HuH-7.5 (cell line): ENCODE measurements at regions not wholly inside any gene's neighbourhood (a gene's known extent, or its start where the extent isn't known, plus 50 kb on each side); places are given as distances from the start of the nearest gene placed in this dataset.
A peak's percentile ranks its signal among the peaks of the same experiment; 100 is the strongest.

Experiments used
- DNase-seq: peaks from one replicate; pipeline ENCODE4 v3.0.0; 2011; ENCODE audit warnings: low spot score

DNA sequence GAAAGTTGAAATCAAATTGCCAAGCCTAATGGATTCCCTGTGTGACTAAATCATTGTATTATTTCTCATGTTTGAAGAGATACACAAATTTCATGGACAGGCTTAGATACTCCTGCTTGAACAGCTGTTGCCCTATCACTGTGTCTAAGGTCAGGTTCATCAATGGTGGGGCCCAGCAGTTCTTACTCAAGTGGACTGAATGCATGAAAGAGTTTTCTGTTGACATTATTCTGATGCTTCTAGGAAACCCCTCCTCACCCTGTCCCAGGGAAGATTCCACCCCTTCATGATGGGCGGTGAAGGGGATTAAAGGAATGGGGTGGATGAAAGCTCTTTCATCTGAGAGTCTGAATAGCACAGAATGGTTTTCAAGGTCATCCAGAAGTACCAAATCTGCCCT lies 148.8 kb downstream of the INO80D start:
- DNase-seq: no peak

DNA sequence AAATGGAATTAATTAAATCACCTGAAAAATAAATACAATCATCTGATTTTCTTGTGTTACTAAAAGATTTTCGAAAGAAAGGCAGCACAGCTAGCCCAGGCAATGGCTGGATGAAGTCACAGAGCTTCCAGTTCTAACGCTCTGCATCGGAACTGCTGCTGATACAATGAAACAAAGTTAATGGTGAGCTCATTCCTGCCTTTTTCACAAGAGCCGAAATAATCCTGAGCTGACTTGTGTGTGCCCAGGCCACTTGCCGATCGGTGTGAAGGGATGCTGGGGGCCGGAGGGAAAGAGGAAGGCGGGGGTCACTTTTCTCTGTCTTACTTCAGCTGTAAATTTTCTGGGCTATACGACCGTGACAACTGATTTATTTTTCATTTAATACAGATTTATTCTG lies 149.5 kb downstream of the INO80D start:
- DNase-seq: no peak

DNA sequence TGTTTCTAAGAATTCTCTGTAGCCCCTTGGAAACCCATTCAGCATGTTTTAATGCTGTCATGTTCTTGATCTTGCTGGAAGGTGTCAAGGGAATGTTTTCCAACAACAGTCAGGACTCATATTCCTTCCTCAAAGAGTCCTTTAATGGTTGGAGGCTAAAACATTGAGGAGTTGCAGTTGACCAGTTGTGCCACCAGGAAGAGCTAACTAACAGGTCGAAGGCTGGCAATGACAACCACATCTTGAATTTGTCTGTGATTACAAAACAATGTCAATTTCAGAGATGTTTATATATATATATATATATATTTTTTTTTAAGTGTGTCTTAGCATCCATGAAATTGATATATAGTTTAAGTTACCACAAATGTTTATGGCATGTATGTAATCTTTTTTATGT lies 151.5 kb downstream of the INO80D start:
- DNase-seq: no peak

DNA sequence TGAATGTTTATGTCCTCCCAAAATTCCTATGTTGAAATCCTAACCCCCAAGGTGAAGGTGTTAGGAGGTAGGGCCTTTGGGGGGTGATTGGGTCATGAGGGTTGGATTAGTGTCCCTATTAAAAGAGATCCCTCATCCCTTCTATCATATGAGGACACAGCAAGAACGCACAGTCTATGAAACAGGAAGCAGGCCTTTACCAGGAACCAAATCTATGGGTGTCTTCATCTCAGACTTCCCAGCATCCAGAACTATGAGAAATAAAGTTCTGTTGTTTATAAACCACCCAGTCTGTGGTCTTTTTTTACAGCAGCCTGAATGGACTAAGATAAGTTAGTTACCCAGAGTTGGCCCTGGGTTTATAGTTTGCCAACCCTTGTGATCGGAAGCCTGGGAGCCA lies 153.1 kb downstream of the INO80D start:
- no peak for DNase-seq

DNA sequence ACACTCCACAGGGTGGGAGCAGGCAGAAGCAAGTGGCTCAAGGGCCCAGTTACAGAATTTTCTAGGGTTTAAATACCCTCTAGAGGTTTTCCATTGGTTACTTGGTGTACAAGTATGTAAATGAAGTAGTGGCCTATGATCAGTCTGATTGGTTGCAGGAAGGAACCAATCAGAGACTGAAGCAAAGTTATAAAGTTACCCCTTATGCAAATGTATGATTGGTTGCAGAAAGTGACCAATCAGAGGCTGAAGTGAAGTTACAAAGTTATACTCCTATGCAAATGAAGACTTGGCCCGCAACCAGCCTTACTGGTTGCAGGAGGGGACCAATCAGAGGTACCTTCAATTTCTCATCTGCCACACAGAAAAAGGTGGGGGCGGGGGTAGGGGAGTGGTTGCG lies 154.6 kb downstream of the INO80D start:
- DNase-seq: no peak

DNA sequence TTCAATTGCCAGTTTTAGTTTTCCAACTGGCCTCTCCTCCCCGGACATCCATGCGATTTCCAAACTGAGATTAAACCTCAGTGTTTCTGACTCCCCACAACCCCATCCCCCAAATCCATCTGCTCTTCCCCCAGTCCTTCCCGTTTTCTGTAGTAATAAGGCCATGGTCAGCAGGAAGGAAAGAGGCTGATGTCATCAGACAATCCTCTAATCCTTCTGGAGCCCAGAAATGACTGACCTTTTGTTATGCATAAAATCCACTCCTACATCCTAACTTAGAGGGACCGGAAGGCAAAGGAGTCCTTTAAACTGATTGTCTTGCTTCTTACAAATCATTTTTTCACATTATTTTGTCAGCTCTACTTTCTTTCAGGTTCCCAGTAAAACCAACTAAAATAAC lies 155.8 kb downstream of the INO80D start:
- DNase-seq: no peak

DNA sequence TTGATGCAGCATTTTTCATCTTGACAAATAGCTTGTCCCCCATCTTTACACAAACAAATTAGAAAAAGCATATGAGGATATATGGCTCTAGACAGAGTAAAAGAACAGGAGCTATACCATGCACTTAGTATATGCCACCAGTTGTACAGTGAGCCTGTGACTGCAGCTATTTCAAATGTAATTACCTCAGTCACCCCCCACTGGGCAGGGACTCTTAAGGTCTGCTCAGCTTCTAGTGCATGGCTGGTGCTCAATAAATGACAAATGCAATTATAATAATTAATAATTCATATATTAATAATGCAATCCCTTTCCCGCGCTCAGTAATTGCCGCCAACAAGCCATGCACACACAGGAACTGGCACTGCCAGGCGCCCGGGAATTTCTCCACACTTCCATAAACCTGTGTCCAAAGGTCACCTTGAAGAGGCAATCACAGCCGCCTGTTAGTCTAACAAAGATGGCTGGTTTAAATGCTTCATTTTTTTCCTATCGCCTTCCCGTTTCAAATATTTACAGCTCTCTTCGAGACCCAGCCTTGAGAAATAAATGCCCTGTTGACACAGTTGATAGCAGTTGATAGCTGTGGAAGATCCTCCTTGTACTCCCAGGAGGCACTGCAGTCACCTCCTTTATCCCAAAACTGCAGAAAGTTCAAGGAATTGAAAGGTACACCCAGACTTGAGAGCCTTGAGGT lies 156.6 kb downstream of the INO80D start:
- peak; percentile 48 for DNase-seq

DNA sequence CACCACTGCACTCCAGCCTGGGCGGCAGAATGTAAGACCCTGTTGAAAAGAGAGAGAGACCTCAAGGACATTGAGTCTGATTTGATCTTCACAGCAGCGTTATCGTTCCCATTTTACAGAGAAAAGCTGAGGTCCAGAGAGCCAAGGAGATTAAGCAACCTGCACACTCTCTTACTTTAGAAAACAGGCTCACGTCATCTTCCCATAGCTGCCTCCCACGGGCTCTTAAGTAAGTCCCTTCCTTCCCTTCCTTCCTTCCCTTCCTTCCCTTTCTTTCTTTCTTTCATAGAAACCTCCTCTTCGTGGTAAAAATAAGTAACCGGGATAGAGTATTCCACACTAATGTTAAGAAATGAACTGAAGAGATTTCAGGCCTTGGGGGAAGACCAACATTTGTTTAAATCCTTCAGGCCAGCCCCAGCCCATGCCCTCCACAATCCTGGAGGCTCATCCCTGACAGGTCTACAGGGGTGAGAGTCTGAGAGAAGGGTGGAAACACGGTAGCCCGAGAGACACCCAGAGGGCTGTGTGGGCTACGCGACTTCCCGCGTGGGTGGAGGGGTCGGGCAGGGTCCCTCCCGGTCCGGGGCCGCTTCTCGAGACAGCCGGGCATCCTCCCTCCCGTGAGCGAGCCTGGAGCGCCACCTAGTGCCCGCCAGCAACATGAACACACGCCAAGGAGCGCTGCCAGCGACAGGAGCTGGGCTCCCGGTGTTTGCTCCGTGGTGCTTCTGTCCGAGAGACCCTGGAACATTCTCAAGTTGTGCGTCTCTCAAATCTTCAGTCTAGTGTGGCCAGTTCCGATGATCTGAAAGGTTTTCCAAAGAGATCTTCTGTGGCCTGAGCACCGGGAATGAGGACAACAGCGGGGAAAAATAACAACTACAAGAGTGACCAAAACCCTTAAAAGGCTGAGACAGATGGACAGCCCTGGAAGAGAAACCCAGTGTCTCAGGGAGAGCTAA lies 160.3 kb downstream of the INO80D start:
- DNase-seq: peak; percentile 43

DNA sequence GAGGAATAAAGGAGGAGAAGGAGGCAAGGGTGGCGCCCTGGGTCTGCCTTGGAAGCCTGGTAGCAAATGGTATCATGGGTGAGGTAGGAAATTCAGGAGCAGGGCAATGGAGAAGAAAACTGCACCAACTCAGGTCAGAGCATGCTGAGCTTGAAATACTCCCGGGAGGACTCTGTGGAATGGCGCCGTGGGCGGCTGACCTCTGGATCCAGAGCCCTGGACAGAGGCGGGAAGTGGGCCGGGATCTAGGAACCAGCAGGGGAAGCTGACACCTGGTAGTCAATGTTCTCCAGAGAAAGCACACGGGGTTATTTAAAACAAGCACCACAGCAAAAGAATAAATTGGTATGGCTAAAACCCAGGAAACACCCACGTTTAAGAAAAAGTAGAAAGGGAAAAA lies 161.3 kb downstream of the INO80D start:
- DNase-seq: no peak

DNA sequence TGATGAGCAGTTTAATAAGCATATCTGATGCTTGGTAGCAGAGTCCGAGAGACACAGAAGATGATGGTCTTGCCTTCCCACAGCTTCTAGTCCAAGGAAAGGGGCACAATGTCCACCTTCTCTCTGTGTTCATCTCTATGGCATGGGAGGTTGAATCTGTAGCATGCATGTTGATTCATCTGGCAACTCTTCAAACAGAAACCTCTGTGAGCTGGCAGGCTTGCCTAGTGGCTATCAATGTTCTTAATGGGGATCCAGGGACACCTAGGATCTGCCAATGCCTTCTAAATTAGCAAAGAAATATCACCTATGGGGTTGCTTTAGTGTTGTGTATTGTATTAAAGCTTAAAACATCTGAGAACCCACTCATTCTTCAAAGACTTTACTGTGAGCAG lies 170.8 kb downstream of the INO80D start:
- no peak for DNase-seq

DNA sequence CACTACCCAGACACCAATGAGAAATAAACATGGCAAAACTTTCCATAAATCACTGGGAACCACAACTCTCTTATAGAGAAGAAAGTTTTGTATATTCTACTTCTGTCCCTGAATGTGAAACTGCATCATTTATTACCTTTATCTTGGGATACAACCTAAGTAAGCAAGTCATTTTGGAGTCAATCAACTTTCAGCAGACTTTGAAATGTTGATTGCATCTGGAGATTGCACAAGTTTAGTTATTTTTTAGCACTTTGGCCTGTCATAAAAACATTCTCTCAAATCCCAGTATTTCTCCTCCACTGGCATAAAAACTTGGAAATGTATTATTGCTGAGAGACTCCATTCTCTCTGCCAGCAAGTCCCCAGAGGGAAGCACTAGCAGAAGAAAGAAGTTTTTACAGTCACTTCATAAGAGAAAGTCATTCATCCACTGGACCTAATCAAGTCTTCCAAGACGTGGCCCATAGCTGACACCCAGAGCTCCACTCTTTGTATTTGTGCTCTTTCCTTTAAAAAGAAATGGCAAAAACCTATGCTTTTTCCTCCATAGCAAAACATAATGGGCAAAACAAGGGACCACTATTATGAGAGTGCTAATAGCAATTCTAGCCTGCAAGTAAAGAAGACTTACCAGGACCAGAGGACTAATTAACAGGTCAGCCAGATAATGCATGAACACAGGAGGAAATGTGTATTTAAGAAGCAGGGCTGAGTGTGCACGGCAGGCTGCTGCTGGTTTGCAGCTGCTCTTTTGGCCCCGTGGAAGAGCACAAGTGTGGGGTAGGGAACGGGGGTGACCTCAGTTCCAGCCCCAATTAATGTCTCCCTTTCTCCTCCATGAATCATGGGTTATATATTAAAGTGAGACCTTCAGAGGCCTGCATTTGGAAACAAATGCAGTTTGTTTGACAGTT lies 171.5 kb downstream of the INO80D start:
- DNase-seq: no peak

DNA sequence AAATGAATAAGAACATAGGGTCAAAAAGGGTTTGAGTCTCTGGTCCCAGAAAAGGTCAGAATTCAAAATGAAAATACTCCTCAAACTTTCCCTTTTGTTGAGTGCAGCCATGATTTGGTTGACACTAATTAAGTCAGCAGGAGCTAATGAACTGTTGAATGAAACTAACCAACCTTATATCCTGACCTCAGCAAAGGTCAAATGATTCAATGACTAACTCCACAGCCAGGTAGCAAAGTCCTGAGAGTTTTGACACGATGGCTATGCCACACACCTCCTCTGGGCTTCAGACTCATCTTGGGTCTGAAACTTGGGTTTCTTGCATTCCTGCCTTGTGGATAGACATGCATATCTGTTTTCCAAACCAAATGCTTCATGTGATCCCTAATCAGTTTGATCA lies 172.3 kb downstream of the INO80D start:
- DNase-seq: no peak

DNA sequence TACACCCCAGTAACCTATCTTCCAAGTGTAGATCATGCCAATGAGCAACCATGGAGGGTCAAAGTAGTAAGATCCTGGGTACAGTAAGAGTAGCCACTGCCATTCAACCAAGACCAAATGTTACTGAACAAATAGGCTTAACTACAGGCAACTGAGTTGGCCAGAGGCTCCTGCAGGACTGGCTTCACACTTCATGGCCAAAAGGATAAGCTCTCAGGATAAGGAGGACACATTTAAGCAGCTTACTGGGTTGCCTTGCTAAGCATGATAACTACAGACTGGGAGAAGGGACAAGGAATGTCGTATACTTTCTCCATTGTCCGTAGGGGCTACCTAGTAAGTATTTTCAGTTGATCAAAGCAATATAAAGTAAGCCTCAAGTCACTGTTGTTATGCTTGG lies 174.7 kb downstream of the INO80D start:
- DNase-seq: no peak

DNA sequence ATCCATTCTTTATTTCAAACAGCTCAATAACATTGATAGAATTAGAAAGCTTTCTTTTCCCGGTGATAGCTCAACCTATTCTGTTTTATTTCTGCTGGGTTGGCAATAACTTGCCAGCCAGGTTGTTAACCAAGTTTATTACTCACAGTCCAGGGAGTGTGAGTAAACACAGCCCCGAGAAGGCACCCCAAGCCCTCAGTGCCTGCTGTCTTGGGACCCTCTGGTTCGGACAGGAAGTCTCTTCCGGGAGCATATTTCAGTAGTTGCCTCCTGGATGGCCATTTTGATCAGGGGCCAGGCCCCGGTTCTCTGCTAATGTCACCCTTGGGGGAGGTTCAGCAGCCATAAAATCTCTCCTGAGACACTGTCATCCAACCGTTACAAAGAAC lies 176.8 kb downstream of the INO80D start:
- DNase-seq: no peak

DNA sequence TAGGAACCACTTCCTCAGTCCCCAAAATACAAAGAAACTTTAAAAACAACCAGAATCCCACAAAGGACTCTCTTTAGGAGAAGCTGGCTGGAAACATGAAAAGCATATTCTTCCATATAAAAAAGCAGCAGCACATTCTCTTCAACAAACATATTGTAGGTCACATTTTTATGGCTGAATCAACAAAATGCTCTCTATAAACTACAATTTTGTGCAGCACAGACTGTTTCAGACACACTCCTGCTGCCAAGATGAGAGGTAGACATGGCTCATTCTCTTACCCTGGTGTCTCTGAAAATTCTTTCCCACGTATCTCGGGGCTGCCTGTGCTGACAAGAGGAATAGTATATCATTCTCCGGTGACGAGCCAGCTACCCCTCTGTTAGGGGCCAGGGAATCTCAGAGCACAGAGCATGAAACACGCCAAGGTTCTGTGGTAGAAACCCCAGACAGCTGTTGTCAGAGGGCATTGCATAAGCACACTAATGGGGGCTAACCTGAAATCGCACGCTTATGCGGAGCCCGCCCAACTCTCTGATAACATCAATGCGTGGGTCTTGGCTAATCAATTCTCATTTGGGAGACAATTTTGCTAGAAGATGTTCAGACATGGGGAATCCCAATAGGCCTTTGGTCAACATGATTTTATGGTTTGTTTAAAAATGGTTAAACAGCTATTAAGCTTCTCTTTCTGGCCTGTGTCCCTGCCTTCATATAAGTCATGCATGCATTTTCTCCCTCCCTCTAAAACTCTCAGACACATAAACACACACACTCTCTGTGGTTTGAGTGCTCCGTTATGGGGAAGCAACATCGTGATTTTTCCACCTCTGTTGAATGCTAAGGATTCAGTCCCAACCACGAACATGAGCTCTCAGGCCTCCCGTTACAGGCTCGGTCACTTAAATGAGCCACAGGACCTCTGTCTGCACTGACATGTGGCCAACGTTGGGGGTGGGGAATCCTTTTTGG lies 177.5 kb downstream of the INO80D start:
- no peak for DNase-seq

DNA sequence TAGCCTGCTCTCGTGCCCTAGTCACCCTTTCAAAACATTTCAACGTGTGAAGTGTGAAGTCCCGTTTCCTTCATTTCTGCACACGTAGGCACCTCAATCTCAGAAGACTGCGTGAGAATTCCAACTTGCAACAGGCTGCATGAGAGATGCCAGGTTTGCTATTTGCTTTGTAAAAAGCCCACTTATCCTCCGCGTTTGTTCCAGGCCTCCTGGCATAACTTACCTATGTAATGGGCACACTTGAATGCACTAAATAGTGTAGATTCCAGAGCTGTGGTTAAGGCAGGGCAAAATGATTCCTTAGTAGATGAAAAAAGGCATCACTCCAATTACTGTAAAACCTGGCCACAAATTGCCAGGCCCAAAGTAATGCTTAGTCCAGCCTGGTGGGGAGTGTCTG lies 179.6 kb downstream of the INO80D start:
- no peak for DNase-seq

DNA sequence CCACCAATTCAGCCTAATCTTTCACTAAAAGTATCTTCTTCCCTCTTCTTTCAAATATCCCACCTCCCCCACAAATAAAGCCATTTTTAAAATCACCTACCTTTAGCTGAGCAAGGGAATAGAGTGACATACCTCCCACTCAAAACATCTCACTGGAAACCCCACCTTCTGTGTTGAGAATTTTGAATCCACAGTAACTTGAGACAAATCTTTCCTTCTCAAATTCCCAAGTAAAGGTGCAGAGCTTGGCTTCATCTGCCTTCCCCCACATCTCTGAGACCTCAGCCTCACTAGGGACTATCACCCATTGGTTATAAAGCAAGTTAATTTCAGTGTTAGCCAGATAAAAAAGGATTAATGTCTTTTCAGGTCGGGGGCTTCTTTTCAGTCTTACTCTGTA lies 180.4 kb downstream of the INO80D start:
- DNase-seq: no peak

DNA sequence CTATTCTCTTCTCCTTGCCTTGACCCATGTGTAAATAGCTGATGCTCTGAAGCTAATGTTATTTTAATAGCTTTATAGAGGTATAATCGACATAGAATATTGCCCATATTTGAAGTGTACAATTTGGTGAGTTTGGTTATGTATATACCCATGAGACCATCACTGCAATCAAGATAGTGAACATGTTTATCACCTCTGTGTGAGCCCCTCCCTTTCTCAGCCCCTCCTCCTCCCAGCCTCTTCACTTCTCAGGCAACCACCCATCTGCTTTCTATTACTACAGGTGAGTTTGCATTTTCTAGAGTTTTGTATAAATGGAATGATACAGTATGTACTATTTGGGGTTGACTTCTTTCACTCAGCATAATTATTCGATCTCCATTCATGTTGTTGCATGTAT lies 181.1 kb downstream of the INO80D start:
- no peak for DNase-seq

DNA sequence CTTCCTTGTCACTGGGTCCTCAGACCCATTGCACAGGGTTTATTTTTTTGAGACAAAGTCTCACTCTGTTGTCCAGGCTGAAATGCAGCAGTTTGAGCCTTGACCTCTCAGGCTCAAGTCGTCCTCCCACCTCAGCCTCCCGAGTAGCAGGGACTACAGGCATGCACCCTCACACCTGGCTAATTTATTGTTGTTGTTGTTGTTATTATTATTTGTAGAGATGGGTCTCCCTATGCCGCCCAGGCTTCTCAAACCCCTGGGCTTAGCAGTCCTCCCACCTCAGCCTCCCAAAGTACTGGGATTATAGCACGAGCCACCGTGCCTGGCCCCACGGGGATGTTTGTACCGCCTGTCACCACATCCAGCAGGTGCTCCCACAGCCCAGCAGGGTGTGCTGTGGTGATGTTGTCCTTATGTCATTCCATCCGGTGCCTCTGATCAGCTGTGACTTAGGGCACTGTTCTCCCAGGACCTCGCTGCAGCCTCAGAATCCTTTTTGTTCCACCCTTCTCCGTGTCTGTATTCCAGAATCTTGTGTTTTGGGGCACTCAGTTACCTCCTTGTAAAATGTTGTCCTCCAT lies 182.3 kb downstream of the INO80D start:
- peak; percentile 54 for DNase-seq

DNA sequence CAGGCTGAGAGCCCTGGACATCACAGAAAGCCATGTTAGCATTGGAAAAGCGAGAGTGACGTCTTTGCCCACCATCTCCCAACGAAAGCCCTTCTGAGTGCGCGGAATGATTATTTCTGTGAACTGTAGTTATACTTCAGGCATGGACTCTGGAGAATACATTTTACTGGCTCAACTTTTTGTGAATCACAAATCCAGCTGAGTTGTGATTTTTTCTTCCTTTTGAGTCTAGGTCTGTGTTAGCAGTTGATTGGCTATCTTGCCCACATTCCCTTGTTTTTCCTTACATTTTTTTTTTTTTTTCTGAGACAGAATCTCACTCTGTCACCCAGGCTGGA lies 183.1 kb downstream of the INO80D start:
- no peak for DNase-seq
